ENCODE measurements at regions not wholly inside any gene's neighbourhood (a gene's known extent, or its start where the extent isn't known, plus 50 kb on each side); places are given as distances from the start of the nearest gene placed in this dataset.
A peak's percentile ranks its signal among the peaks of the same experiment; 100 is the strongest.

GRCh38 chrX:45515262-45516215 lies 314.9 kb upstream of the DIPK2B start:
- Histone ChIP-seq H2AFZ (ENCODE audit: low read length) (peak overlapping the region; percentile 54), H3K27ac (ENCODE audit: extremely low read length, insufficient read depth, low read length) (no peak overlapping the region), H3K9ac (ENCODE audit: insufficient read depth, low read depth, low read length) (0 out of 2 replicates have a peak overlapping the region, but pooled peaks have one; percentile 25), H3K4me1 (ENCODE audit: insufficient read depth, low read length) (peaks cover 21% of the 10 kb centered on the region), H3K4me2 (ENCODE audit: low read depth, low read length) (peak overlapping the region; percentile 73), H3K4me3 (replicated peaks in 1 of 3; ENCODE audit: insufficient read depth in 1 of 3, low read depth in 2 of 3, low read length in 3 of 3) (peak overlapping the region in 1 of 3 experiments; percentile 37; a peak in 3 of 6 replicates), H3K27me3 (ENCODE audit: control insufficient read depth in 1 of 2, insufficient read depth in 2 of 2, low read length in 2 of 2) (no peaks in the 10 kb centered on the region), H3K79me2 (ENCODE audit: insufficient read depth, low read length) (no peaks in the 10 kb centered on the region), H3K36me3 (replicated peaks in 1 of 2; ENCODE audit: control insufficient read depth in 1 of 2, insufficient read depth in 2 of 2, low read length in 2 of 2) (no peaks in the 10 kb centered on the region), H4K20me1 (ENCODE audit: insufficient read depth, low read length) (no peaks in the 10 kb centered on the region), H3K9me3 (ENCODE audit: low read length) (no peaks in the 10 kb centered on the region)
- POLR2A ChIA-PET, result no interaction called here
- in situ Hi-C loops (cut with HindIII; ENCODE audit: extremely low pct_ligation_motif_present, low pct_unique_long_range_greater_than_20kb) (loop anchor here (25.0 kb wide), 2 partner anchors 247 to 872 kb away; no protein-coding TSS in a partner anchor), intact Hi-C loops (cut with micrococcal nuclease; ENCODE audit: unreplicated experiment) (loop anchor here (1.0 to 10.0 kb wide), 3 partner anchors 327 to 889 kb away; no protein-coding TSS in a partner anchor)
- FAIRE-seq (peak; percentile 90), DNase-seq (ENCODE audit: low spot score) (peak; percentile 71), ATAC-seq (peak; percentile 85)
- BruUV-seq (replicated peaks), result no TSS peak
- CTCF ChIA-PET (ENCODE audit: low intra/inter-chr PET ratio, low total read pairs), result no interaction called here
- 15% methylated on average over 9 of the region's 12 CpGs for WGBS (ENCODE audit: low lambda C conversion rate)
- TF ChIP-seq MAF1 (CRISPR knock-in tag; IDR thresholded peaks at IDR 0.05; ENCODE audit: borderline replicate concordance) (no peak), ATM (IDR thresholded peaks at IDR 0.05; ENCODE audit: borderline replicate concordance) (no peak), ZNF367 (CRISPR knock-in tag; IDR thresholded peaks at IDR 0.05; ENCODE audit: borderline replicate concordance) (no peak), ZNF44 (CRISPR knock-in tag; IDR thresholded peaks at IDR 0.05) (no peak), FOXA3 (CRISPR knock-in tag; IDR thresholded peaks at IDR 0.05) (peak; percentile 83), POGK (CRISPR knock-in tag; conservative IDR thresholded peaks at IDR 0.05) (no peak), ZFP1 (CRISPR knock-in tag; IDR thresholded peaks at IDR 0.05) (no peak), ZFP36 (IDR thresholded peaks at IDR 0.05; ENCODE audit: borderline replicate concordance, low read depth, low read length, partially characterized antibody) (no peak), HDAC1 (CRISPR knock-in tag; IDR thresholded peaks at IDR 0.05) (no peak), SIN3A (IDR thresholded peaks at IDR 0.05; ENCODE audit: borderline replicate concordance, low read depth, low read length) (no peak), ZSCAN25 (CRISPR knock-in tag; IDR thresholded peaks at IDR 0.05) (no peak), ZC3H4 (CRISPR knock-in tag; IDR thresholded peaks at IDR 0.05; ENCODE audit: borderline replicate concordance) (no peak), CSRNP2 (CRISPR knock-in tag; conservative IDR thresholded peaks at IDR 0.05; ENCODE audit: low read depth) (no peak), ZFP82 (CRISPR knock-in tag; IDR thresholded peaks at IDR 0.05; ENCODE audit: borderline replicate concordance) (no peak), BCL3 (CRISPR knock-in tag; IDR thresholded peaks at IDR 0.05) (no peak), ZNF510 (CRISPR knock-in tag; IDR thresholded peaks at IDR 0.05; ENCODE audit: low read depth) (no peak), NCOA2 (CRISPR knock-in tag; IDR thresholded peaks at IDR 0.05) (peak; percentile 21; the same call in 1 of the 2 replicates), IKZF5 (CRISPR knock-in tag; IDR thresholded peaks at IDR 0.05) (no peak)
